ENCODE measurements at regions not wholly inside any gene's neighbourhood (a gene's known extent, or its start where the extent isn't known, plus 50 kb on each side); places are given as distances from the start of the nearest gene placed in this dataset.

DNA sequence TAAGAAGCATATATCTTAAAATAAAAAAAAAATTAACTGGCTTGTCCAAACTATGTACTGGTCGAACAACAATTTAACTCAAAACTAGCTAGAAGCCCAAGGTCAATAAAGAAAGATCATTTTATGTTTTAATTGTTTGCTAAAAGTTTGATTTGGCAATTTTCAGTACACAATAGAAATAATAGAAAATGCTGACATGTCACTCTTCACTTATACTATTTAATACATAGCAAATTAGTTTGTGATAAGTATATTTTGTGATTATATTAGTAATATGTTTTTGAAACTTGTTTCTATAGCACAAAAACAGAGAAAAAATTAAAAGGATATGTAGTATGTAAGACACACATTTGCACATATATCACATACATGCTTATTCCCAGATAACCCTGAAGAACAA, 1938.6 kb upstream of the PIK3C3 start:
- CTCF ChIA-PET (ENCODE audit: partially characterized antibody): no interaction called here
- DNase-seq (ENCODE audit: low read depth in 1 of 2, low spot score in 2 of 2) (no peak), FAIRE-seq (no peak)
- no peak overlapping the region for H2BK15ac ChIP-seq (ENCODE audit: low read length)
- H2BK20ac ChIP-seq (ENCODE audit: low read length): no peak overlapping the region
- POLR2A ChIA-PET (ENCODE audit: partially characterized antibody): no interaction called here
- H3K4me3 ChIP-seq (ENCODE audit: extremely low read depth in 1 of 4, insufficient read depth in 2 of 4, low read depth in 3 of 4, low read length in 4 of 4): no peak overlapping the region
- no peak overlapping the region for H4K5ac ChIP-seq (ENCODE audit: insufficient read length, low read depth, low read length)
- no peaks in the 10 kb centered on the region for H3K79me2 ChIP-seq (ENCODE audit: control insufficient read depth in 1 of 2, insufficient read depth in 2 of 2, low read length in 2 of 2)
- H2BK120ac ChIP-seq (replicated peaks; ENCODE audit: low read depth, low read length): no peak overlapping the region
- H2AFZ ChIP-seq (ENCODE audit: low read length): no peak overlapping the region
- H3K79me1 ChIP-seq (ENCODE audit: low read depth, low read length): no peaks in the 10 kb centered on the region
- H3K4me1 ChIP-seq (replicated peaks in 1 of 4; ENCODE audit: control insufficient read depth in 3 of 4, insufficient read depth in 4 of 4, low read length in 3 of 4): peaks cover 0 to 12% (median 7%) of the 10 kb centered on the region in 4 experiments; a peak in 3 of 7 replicates
- H4K20me1 ChIP-seq (replicated peaks in 1 of 2; ENCODE audit: control insufficient read depth in 1 of 2, insufficient read depth in 2 of 2, low read length in 2 of 2): peaks cover 0 to 2% of the 10 kb centered on the region in 2 experiments
- no peak overlapping the region for H3K18ac ChIP-seq (ENCODE audit: extremely low read depth, low read length)
- H3K9me3 ChIP-seq (ENCODE audit: insufficient read depth in 2 of 2, low read depth in 1 of 2, low read length in 1 of 2): no peaks in the 10 kb centered on the region
- no peak overlapping the region for H3K23ac ChIP-seq (ENCODE audit: insufficient read length)
- H2BK12ac ChIP-seq (ENCODE audit: low read depth, low read length): no peak overlapping the region
- no peak overlapping the region for H3K4ac ChIP-seq (replicated peaks; ENCODE audit: insufficient read length, low read depth, low read length)
- H3K9ac ChIP-seq (replicated peaks in 1 of 4; ENCODE audit: extremely low read depth in 1 of 4, low read depth in 3 of 4, low read length in 3 of 4): no peak overlapping the region
- H3K4me2 ChIP-seq (ENCODE audit: insufficient read depth in 1 of 2, low read depth in 2 of 2, low read length in 2 of 2): no peak overlapping the region
- no peak overlapping the region for H4K8ac ChIP-seq (ENCODE audit: extremely low read depth, insufficient read depth, low read length)
- no peak overlapping the region for H3K27ac ChIP-seq (ENCODE audit: low read depth, low read length)
- no peak overlapping the region for H3K56ac ChIP-seq (replicated peaks; ENCODE audit: insufficient read length, low read depth, low read length)
- no peaks in the 10 kb centered on the region for H3K27me3 ChIP-seq (replicated peaks in 1 of 4; ENCODE audit: control insufficient read depth in 3 of 4, extremely low read depth in 1 of 4, insufficient read depth in 3 of 4, low read length in 3 of 4)
- H3K23me2 ChIP-seq (ENCODE audit: low read depth, low read length): no peaks in the 10 kb centered on the region
- H2BK5ac ChIP-seq (ENCODE audit: low read depth, low read length): no peak overlapping the region
- WGBS, 2 experiments (ENCODE audit: extremely low coverage in 1 of 2, insufficient coverage in 1 of 2, insufficient read length in 1 of 2, insufficient replicate concordance in 2 of 2, low coverage in 1 of 2, low lambda C conversion rate in 2 of 2, missing lambda C conversion rate in 1 of 2): 86% methylated on average over 1 of the region's 1 CpG; no CpG with 5 or more reads in 1 of the 2 experiments
- H4K91ac ChIP-seq (replicated peaks; ENCODE audit: insufficient read length, low read length): no peak overlapping the region
- H2AK5ac ChIP-seq (ENCODE audit: low read depth, low read length): no peak overlapping the region
- H3K36me3 ChIP-seq (ENCODE audit: control insufficient read depth in 2 of 4, insufficient read depth in 4 of 4, low read length in 3 of 4): no peaks in the 10 kb centered on the region; a peak in 1 of 8 replicates
- TF ChIP-seq ASH2L (IDR thresholded peaks at IDR 0.05; ENCODE audit: low read length) (no peak), RFX5 (IDR thresholded peaks at IDR 0.05; ENCODE audit: borderline replicate concordance, low read depth, low read length) (no peak), HDAC2 (IDR thresholded peaks at IDR 0.05; ENCODE audit: borderline replicate concordance in 1 of 2, low read depth in 2 of 2, low read length in 2 of 2) (no peak), FOSL1 (IDR thresholded peaks at IDR 0.05; ENCODE audit: insufficient read depth, low read depth, low read length) (no peak), CTBP2 (IDR thresholded peaks at IDR 0.05; ENCODE audit: borderline replicate concordance, insufficient read depth, insufficient read length, low read length) (no peak), BACH1 (IDR thresholded peaks at IDR 0.05; ENCODE audit: low read length) (no peak)
- H3K14ac ChIP-seq (ENCODE audit: insufficient read length): no peak overlapping the region

All from H1 (cell line).